AG04449 (cell line): ENCODE measurements at regions not wholly inside any gene's neighbourhood (a gene's known extent, or its start where the extent isn't known, plus 50 kb on each side); places are given as distances from the start of the nearest gene placed in this dataset.

Source experiments
- CTCF ChIA-PET: fragments of 350-600 bp; formaldehyde crosslinking; extraction: SDS; loops from one replicate; lab custom pipeline; 2021; ENCODE audit warnings: antibody characterized with exemption; lab: Yijun Ruan, JAX
- POLR2A ChIA-PET: fragments of 400-600, 350-600 bp; formaldehyde crosslinking; extraction: SDS; loops from one replicate; lab custom pipeline; 2020; ENCODE audit warnings: antibody characterized with exemption, inconsistent platforms; lab: Yijun Ruan, JAX
- DNase-seq: peaks from one replicate; pipeline ENCODE4 v3.0.0-alpha.2; 2010; ENCODE audit warnings: low read depth, low spot score
- H3K4me3 ChIP-seq: 2 replicates; pipeline ENCODE4 v1.5.1; 2011; ENCODE audit warnings: low read depth, mild to moderate bottlenecking, control low read depth, low read length
- TF ChIP-seq, protein P1 (sequence below): IDR thresholded peaks from one replicate; pipeline ENCODE4 v1.5.1; 2011; ENCODE audit warnings: mild to moderate bottlenecking, moderate library complexity, low read length, control low read depth, inconsistent platforms; ENCODE audit not compliant: insufficient read depth; ENCODE audit errors: missing control alignments

DNA sequence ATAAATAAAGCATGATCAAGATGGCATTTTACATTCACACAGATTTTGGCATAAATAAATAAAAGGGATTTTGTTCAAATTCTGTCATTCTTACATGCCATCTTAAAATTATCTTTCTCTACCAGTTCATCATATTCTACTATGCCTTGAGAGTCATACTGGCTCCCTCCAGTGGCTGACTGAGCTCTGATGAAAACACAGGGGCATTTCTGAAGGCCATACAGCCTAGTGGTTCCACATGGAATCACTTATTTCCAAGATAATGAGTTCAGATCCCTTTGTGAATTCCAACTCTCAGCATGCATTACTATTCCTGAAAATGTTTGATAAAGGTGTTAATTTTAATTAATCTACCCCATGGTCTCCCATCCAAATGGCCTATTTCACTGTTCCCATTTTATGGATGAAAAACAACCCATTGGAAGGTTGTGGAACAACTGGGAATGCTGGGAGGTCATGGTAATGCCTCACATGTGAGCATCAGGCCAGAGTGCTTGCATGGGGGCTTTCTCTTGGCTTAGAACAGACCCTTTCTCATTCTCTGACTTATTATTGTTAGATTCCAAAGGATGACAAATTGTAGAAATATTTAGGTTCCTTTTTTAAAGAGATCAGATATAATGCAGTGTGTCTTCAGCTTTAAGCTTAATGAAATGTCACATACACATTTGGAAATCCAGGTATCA lies 622.4 kb upstream of the PKN2 start:
- ChIA-PET POLR2A (interaction anchor here (0.5 kb wide), 1 partner anchor 727 kb away, joined by 3 read pairs; no protein-coding TSS in a partner anchor), CTCF (interaction anchor here (0.8 to 2.3 kb wide), 11 partner anchors 9 to 769 kb away, joined by 3 to 12 read pairs (median 3); no protein-coding TSS in a partner anchor)
- no peak overlapping the region for H3K4me3 ChIP-seq
- DNase-seq: no peak
- TF ChIP-seq, protein P1, sequence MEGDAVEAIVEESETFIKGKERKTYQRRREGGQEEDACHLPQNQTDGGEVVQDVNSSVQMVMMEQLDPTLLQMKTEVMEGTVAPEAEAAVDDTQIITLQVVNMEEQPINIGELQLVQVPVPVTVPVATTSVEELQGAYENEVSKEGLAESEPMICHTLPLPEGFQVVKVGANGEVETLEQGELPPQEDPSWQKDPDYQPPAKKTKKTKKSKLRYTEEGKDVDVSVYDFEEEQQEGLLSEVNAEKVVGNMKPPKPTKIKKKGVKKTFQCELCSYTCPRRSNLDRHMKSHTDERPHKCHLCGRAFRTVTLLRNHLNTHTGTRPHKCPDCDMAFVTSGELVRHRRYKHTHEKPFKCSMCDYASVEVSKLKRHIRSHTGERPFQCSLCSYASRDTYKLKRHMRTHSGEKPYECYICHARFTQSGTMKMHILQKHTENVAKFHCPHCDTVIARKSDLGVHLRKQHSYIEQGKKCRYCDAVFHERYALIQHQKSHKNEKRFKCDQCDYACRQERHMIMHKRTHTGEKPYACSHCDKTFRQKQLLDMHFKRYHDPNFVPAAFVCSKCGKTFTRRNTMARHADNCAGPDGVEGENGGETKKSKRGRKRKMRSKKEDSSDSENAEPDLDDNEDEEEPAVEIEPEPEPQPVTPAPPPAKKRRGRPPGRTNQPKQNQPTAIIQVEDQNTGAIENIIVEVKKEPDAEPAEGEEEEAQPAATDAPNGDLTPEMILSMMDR: peak; percentile 73

DNA sequence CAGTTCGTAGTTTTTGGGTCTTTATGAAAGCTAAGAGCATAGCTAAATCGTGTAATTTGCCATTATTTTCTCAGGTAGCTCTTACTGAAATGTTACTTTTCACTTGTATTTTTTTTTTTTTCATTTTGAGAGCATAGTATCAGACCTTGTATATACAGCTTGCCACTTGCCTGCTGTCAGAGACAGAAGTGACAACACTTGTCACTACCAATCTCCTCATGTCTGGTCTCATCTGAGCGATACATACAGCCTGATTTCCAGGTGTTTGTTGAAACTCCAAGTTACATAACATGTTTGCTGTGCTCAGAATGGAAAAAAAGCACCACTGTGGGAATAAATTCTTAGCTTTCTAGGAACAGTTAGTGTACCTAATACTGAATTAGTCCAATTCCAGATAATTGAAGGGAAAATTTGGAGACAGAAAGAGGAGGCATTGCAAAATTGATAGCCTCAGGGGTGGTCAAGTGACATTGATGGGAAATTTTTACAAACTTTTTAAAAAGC lies 621.4 kb upstream of the PKN2 start:
- TF ChIP-seq, protein P1: no peak
- POLR2A ChIA-PET: no interaction called here
- no peak overlapping the region for H3K4me3 ChIP-seq
- no peak for DNase-seq
- CTCF ChIA-PET: interaction anchor here (0.9 to 1.3 kb wide), 5 partner anchors 13 to 931 kb away, joined by 3 to 4 read pairs (median 3); no protein-coding TSS in a partner anchor

DNA sequence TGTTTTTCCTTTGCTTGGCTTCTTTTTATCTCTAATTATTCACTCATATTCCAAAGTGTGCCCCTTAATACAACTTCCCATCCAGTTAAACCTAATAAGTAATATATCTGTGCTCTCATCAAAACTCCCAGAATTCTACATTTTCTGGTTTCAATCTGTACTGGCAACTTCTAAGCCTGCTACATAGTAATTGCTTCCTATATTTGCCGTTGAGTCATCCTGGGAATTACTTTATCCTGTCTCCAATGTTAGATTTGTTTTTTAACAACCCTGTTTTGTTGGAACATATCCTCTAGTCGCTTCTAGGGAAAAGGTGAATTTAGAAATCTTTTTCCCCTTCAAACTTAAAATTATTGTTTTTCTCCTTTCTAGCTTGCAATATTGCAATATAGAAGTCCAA lies 620.5 kb upstream of the PKN2 start:
- DNase-seq: no peak
- ChIA-PET CTCF (interaction anchor here (0.9 to 1.3 kb wide), 2 partner anchors 110 to 771 kb away, joined by 3 to 4 read pairs; no protein-coding TSS in a partner anchor), POLR2A (no interaction called here)
- TF ChIP-seq, protein P1: no peak
- no peak overlapping the region for H3K4me3 ChIP-seq

GRCh38 chr1:88068407-88068960 lies 615.6 kb upstream of the PKN2 start:
- POLR2A ChIA-PET: no interaction called here
- TF ChIP-seq, protein P1: no peak
- no peak overlapping the region for H3K4me3 ChIP-seq
- CTCF ChIA-PET: interaction anchor here (3.1 kb wide), 1 partner anchor 7 kb away, joined by 10 read pairs; no protein-coding TSS in a partner anchor
- no peak for DNase-seq

GRCh38 chr1:88070956-88071355 lies 613.1 kb upstream of the PKN2 start:
- POLR2A ChIA-PET: no interaction called here
- CTCF ChIA-PET: interaction anchor here (1.5 to 3.1 kb wide), 3 partner anchors 8 to 117 kb away, joined by 4 to 10 read pairs (median 6); no protein-coding TSS in a partner anchor

GRCh38 chr1:88074661-88075060 lies 609.4 kb upstream of the PKN2 start:
- ChIA-PET POLR2A (no interaction called here), CTCF (no interaction called here)
- no peak overlapping the region for H3K4me3 ChIP-seq
- TF ChIP-seq, protein P1: no peak
- DNase-seq: no peak

More at GRCh38 chr1:88070956-88071355, 613.1 kb upstream of the PKN2 start:
- H3K4me3 ChIP-seq: no peak overlapping the region
- no peak for DNase-seq
- TF ChIP-seq, protein P1: no peak
